Activated naive CD4-positive, alpha-beta T cell treated with anti-CD3 and anti-CD28 coated beads, Interleukin-2, amount 10 ng/mL, durations not matched to agents 7 days and 5 days (primary cell): ENCODE measurements at regions not wholly inside any gene's neighbourhood (a gene's known extent, or its start where the extent isn't known, plus 50 kb on each side); places are given as distances from the start of the nearest gene placed in this dataset.
"Not testable (repeated sequence)": the region's sequence is repeated elsewhere in the genome, so short reads cannot be mapped to it uniquely, and the experiment has no call there.

ENCODE experiments used
- CTCF ChIA-PET: fragments of 350-600 bp; sonication (Branson Sonifier 250); formaldehyde crosslinking; loops from one replicate; lab custom pipeline; 2021; ENCODE audit warnings: antibody characterized with exemption; lab: Charles Lee
- DNase-seq: peaks from one replicate; pipeline ENCODE4 v3.0.0-alpha.2; 2020
- H3K27ac Mint-ChIP-seq: one replicate; pipeline ENCODE4 v1.8.0; 2021; ENCODE audit warnings: mild to moderate bottlenecking, moderate library complexity, mixed read lengths
- H3K27me3 Mint-ChIP-seq: one replicate; pipeline ENCODE4 v1.8.0; 2021; ENCODE audit warnings: mild to moderate bottlenecking, mixed read lengths
- H3K36me3 Mint-ChIP-seq: one replicate; pipeline ENCODE4 v1.8.0; 2021; ENCODE audit warnings: mixed read lengths
- H3K4me1 Mint-ChIP-seq: one replicate; pipeline ENCODE4 v1.8.0; 2021; ENCODE audit warnings: mixed read lengths
- H3K4me3 Mint-ChIP-seq: one replicate; pipeline ENCODE4 v1.8.0; 2021; ENCODE audit warnings: mild to moderate bottlenecking, moderate library complexity, mixed read lengths
- H3K9me3 Mint-ChIP-seq: one replicate; pipeline ENCODE4 v1.8.0; 2021; ENCODE audit warnings: mixed read lengths

DNA sequence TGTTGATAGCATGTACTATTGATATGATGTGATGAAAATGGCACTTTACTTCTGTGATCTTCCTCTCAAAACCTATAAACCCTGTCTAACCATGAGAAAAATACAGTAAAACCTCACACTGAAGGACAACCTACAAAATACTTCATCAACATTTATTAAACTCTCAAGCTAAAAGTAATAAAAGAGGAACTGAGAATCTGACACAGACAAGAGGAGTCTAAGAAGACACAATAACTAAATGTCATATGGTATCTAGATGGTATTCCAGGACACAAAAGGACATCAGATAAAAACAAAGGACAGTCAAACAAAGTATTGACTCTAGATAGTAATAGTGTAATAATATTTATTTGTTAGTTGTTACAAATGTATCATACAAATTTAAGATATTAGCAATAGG, 655.3 kb downstream of the SH3BGRL start:
- CTCF ChIA-PET, result no interaction called here
- no peak overlapping the region for H3K27ac Mint-ChIP-seq
- H3K9me3 Mint-ChIP-seq, result peaks cover 2% of the 10 kb centered on the region
- DNase-seq, result no peak
- no peaks in the 10 kb centered on the region for H3K4me1 Mint-ChIP-seq
- no peaks in the 10 kb centered on the region for H3K36me3 Mint-ChIP-seq
- H3K27me3 Mint-ChIP-seq, result no peaks in the 10 kb centered on the region
- H3K4me3 Mint-ChIP-seq, result no peak overlapping the region

DNA sequence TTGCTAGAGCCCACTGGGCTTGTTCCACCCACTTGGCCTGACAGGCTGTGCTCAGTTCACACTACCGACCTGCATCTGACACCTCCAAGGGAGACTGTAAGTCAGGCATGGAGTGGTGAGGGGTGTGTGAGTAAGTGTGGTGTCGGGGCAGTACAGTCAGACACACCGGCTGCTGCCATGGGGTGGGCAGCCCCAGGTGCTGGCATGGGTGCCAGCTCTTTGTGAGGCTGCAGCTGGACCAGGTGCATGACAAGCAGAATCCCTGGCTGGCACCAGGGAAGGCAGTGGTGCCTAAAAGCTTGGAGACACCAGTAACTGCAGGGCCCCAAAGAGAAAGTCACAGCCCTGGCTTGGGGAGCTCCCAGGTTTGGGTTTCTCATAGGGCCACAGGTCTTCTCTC, 665.0 kb downstream of the SH3BGRL start:
- CTCF ChIA-PET, result no interaction called here
- Mint-ChIP-seq H3K36me3 (no peaks in the 10 kb centered on the region), H3K27me3 (no peaks in the 10 kb centered on the region), H3K27ac (no peak overlapping the region), H3K4me3 (no peak overlapping the region), H3K9me3 (peaks cover 6% of the 10 kb centered on the region), H3K4me1 (no peaks in the 10 kb centered on the region)
- no peak for DNase-seq

DNA sequence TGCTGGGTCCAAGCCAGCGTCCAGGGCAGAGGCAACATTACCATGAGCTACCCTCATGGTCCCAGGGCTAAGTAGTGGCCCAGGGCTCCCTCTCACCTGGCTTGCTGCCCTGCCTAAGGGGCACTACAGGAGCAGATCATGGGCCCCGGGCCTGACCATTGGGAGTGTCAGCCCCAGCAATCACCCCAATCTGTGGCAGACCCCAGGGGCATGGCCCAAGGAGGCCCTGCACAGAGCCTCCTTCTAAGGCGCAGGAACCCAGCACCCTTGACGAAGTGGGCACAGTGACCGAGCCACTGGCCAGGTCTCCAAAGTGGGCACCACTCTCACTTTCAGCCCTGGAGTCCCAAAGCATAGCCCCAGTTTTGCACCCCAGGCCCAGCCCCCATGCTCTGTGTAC, 667.1 kb downstream of the SH3BGRL start:
- CTCF ChIA-PET, result no interaction called here
- Mint-ChIP-seq H3K27ac (no peak overlapping the region), H3K9me3 (peaks cover 9% of the 10 kb centered on the region), H3K4me1 (no peaks in the 10 kb centered on the region), H3K4me3 (no peak overlapping the region), H3K27me3 (no peaks in the 10 kb centered on the region), H3K36me3 (no peaks in the 10 kb centered on the region)
- DNase-seq, result no peak

DNA sequence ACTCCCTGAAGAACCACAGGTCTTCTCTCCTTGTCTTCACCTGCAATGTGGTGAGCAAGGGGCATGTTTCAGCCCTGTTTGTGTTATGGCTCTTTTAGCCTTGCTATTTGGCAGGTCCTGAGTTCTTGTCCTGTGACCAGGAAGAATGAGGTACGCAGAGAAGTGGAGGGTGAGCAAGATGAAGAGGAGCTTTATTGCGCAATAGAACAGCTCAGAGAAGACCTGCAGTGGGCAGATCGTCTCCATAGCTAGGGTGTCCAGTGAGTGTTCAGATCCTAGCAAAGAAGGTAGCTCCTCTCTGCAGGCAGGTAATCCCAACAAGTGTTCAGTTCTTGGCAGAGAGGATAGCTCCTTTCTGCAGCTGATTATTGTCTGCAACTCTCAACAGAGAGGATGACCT, 672.9 kb downstream of the SH3BGRL start:
- Mint-ChIP-seq H3K27me3 (no peaks in the 10 kb centered on the region), H3K36me3 (no peaks in the 10 kb centered on the region), H3K27ac (no peak overlapping the region), H3K4me3 (no peak overlapping the region), H3K9me3 (peaks cover 5% of the 10 kb centered on the region), H3K4me1 (no peaks in the 10 kb centered on the region)
- DNase-seq, result no peak
- CTCF ChIA-PET, result no interaction called here

DNA sequence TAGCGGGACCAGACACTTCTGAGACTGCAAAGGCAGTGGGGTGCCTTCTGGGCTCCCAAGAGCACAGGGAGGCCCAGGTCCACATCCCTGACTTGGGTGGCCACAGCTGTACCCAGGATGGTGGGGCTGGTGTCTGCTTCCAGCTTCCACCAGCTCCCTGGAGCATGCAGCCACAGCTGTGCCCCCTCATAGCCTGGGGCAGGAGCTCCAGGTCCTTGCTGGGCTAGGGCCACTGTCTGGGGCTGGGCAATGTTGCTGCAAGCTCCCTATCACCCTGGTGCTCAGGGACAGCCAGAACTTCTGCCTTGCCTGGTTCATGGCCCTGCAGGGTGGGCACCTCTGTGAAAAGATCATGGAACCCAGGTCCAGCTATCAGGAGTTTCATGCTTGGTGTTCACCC, 673.9 kb downstream of the SH3BGRL start:
- Mint-ChIP-seq H3K4me3 (no peak overlapping the region), H3K4me1 (no peaks in the 10 kb centered on the region), H3K9me3 (peaks cover 2% of the 10 kb centered on the region), H3K27me3 (no peaks in the 10 kb centered on the region), H3K36me3 (no peaks in the 10 kb centered on the region), H3K27ac (no peak overlapping the region)
- DNase-seq, result no peak
- CTCF ChIA-PET, result no interaction called here

DNA sequence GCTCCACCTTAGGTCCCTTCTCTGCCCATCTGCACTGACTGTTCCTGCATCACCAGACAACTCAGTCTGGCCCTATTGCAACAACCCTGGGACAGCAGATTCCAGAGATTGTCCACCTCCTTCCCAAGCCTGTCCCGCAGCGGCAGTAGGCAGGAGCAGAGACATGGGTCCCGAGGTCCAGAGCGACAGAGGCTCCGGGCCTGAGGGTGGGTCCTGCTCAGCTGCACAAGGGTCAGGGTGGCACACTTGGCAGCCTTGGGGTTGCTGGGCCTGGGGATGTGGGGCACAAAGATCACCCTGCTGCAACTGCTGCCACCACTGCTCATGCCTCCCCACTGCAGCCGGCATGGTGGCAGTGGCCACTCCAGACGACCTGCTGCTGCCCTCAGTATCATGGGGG, 674.5 kb downstream of the SH3BGRL start:
- CTCF ChIA-PET, result no interaction called here
- DNase-seq, result no peak
- no peaks in the 10 kb centered on the region for H3K27me3 Mint-ChIP-seq
- no peak overlapping the region for H3K27ac Mint-ChIP-seq
- no peaks in the 10 kb centered on the region for H3K36me3 Mint-ChIP-seq
- H3K4me1 Mint-ChIP-seq, result no peaks in the 10 kb centered on the region
- peaks cover 2% of the 10 kb centered on the region for H3K9me3 Mint-ChIP-seq
- H3K4me3 Mint-ChIP-seq, result no peak overlapping the region

DNA sequence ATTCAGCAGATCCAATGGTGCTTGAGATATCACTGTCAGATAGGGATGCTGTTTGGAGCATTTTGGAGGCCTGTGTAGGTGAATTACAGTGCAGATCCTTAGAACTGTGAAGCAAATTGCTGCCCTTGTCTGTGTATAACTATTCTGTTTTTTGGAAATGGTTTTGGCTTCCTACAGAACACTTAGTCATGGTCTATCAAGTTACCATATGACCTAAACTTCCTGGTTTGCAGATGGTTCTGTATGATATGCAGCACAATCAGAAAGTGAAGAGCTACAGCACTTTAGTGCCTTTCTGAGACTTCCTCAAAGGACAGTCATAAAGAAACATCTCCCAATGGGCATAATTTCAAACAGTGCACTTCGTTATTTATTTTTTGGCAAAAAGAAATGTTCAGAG, 688.6 kb downstream of the SH3BGRL start:
- no peaks in the 10 kb centered on the region for H3K27me3 Mint-ChIP-seq
- H3K9me3 Mint-ChIP-seq, result no peaks in the 10 kb centered on the region
- no peak for DNase-seq
- no peak overlapping the region for H3K27ac Mint-ChIP-seq
- CTCF ChIA-PET, result no interaction called here
- H3K36me3 Mint-ChIP-seq, result no peaks in the 10 kb centered on the region
- H3K4me1 Mint-ChIP-seq, result no peaks in the 10 kb centered on the region
- no peak overlapping the region for H3K4me3 Mint-ChIP-seq

DNA sequence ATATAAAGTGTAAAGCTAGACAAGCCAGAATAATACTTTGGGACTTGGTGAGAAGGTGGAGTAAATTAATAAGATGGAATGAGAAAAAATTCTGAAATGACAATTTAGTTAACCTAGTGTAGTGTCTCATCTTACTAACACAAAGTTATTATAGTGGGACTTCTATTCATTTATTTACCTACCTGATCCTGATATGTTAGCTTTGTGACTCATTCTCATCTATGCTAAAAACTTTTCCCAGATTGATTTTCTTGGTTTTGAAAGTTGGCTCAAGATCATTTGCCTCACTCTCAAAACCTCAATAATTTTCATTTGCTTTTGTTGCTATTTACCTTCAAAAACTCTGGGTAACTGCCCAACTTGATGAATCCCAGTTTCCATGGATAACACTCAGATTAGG, 698.6 kb downstream of the SH3BGRL start:
- H3K9me3 Mint-ChIP-seq, result no peaks in the 10 kb centered on the region
- CTCF ChIA-PET, result no interaction called here
- no peaks in the 10 kb centered on the region for H3K4me1 Mint-ChIP-seq
- H3K4me3 Mint-ChIP-seq, result no peak overlapping the region
- H3K27me3 Mint-ChIP-seq, result no peaks in the 10 kb centered on the region
- H3K27ac Mint-ChIP-seq, result no peak overlapping the region
- DNase-seq, result no peak
- no peaks in the 10 kb centered on the region for H3K36me3 Mint-ChIP-seq

DNA sequence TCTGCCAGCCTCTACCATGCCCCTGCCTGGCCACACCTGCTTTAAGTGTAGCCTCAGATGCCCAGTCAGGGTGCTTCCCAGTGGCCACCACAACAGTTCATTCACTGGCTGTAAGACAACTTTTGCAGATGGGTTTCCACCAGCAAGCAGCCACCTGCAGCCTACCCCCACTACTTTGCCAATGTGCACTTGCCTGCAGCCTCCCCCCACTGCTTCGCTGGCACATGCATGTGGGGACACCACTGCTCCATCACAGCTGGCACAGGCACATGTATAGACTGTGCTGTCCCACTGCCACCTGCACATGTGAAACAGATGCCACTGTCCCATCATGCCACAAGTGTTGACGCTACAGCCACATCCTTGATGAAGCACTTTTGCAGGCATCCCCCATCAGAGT, 723.9 kb downstream of the SH3BGRL start:
- Mint-ChIP-seq H3K27me3 (no peaks in the 10 kb centered on the region), H3K4me3 (no peak overlapping the region)
- CTCF ChIA-PET, result interaction anchor here (1.0 kb wide), 1 partner anchor 31 kb away, joined by 3 read pairs; no protein-coding TSS in a partner anchor

DNA sequence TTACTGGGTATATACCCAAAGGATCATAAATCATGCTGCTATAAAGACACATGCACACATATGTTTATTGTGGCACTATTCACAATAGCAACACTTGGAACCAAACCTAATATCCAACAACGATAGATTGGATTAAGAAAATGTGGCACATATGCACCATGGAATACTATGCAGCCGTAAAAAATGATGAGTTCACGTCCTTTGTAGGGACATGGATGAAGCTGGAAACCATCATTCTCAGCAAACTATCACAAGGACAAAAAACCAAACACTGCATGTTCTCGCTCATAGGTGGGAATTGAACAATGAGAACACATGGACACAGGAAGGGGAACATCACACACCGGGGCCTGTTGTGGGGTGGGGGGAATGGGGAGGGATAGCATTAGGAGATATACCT, 744.0 kb downstream of the SH3BGRL start:
- CTCF ChIA-PET, H3K9me3 Mint-ChIP-seq, H3K36me3 Mint-ChIP-seq, H3K27ac Mint-ChIP-seq, H3K27me3 Mint-ChIP-seq, H3K4me1 Mint-ChIP-seq, H3K4me3 Mint-ChIP-seq, DNase-seq: not testable (repeated sequence)

More for the DNA sequence above, 723.9 kb downstream of the SH3BGRL start:
- Mint-ChIP-seq H3K36me3 (no peaks in the 10 kb centered on the region), H3K27ac (no peak overlapping the region), H3K9me3 (peaks cover 1% of the 10 kb centered on the region), H3K4me1 (no peaks in the 10 kb centered on the region)
- DNase-seq, result no peak

DNA sequence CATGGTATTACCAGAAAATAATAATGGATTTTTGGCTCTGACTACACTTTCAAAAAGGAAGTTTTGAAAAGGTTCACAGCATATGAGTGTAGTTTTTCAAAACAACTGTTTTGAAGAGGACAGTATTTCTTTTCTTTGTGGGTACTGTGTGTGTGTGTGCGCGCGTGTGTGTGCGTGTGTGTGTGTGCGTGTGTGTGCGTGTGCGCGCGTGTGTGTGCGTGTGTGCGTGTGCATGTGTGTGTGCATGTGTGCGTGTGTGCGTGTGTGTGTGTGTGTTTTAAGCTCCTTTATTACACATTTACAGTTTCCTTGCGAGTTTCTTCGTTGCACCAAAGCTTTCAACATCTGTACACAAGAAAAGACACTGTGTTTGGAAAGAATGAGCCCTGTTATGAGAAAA, 755.4 kb downstream of the SH3BGRL start:
- no peaks in the 10 kb centered on the region for H3K36me3 Mint-ChIP-seq
- no peaks in the 10 kb centered on the region for H3K27me3 Mint-ChIP-seq
- DNase-seq, result no peak
- H3K9me3 Mint-ChIP-seq, result no peaks in the 10 kb centered on the region
- no peak overlapping the region for H3K27ac Mint-ChIP-seq
- CTCF ChIA-PET, result interaction anchor here (1.0 kb wide), 1 partner anchor 31 kb away, joined by 3 read pairs; no protein-coding TSS in a partner anchor
- no peak overlapping the region for H3K4me3 Mint-ChIP-seq
- H3K4me1 Mint-ChIP-seq, result no peaks in the 10 kb centered on the region

DNA sequence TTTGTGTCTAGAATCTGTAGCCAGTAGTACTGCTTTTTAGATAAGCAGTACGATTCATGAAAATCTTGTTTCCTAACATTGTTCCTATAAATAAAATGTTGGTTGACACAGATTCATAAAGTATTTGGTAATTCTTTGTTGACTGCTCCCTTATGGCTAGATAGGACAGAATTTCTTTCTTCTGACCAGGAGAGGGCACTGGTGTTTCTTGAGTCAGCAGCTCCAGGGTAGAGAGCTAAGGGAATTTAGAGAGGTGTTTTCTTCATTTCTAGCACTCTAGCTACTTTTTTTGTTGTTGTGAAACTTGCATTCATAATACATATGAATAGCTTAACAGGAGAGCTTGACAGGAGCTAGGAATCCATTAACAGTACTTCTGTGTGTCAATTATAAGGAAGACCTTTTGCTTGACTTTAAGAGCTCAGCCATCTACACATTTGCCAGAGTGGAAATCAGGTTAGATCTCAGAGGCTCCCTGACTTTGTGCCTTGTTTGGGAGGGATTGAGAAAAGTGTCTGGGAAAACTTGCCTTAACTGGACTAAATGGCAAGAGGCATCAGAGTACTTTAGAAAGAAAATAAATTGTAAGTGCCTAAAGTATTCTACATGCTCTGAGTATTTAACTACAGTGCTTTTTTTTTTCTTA, 756.1 kb downstream of the SH3BGRL start:
- DNase-seq, result no peak
- H3K27me3 Mint-ChIP-seq, result no peaks in the 10 kb centered on the region
- H3K9me3 Mint-ChIP-seq, result no peaks in the 10 kb centered on the region
- H3K4me3 Mint-ChIP-seq, result no peak overlapping the region
- no peaks in the 10 kb centered on the region for H3K4me1 Mint-ChIP-seq
- H3K36me3 Mint-ChIP-seq, result no peaks in the 10 kb centered on the region
- no peak overlapping the region for H3K27ac Mint-ChIP-seq
- CTCF ChIA-PET, result interaction anchor here (0.6 kb wide), 1 partner anchor 786 kb away, joined by 4 read pairs; no protein-coding TSS in a partner anchor

DNA sequence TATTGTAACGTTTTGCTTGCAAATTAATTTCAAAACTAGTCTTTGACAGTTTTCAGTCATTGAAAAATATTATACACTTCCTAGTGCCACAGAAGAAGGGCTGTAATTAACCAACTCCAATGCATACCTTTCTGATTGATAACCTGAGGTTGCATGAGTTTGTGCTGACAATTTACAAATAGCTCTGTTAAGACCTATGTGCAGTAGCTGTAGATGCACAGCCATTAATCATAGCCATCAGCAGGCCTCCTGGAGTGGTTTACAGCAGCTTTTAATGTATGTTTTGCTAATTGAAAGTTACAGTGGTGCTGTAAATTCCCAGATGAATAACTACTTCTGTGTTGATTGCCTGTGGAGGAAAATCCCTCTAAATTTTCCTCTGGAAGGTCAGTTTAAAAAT, 758.1 kb downstream of the SH3BGRL start:
- no peak overlapping the region for H3K27ac Mint-ChIP-seq
- no peak overlapping the region for H3K4me3 Mint-ChIP-seq
- CTCF ChIA-PET, result no interaction called here
- no peaks in the 10 kb centered on the region for H3K27me3 Mint-ChIP-seq
- H3K4me1 Mint-ChIP-seq, result no peaks in the 10 kb centered on the region
- H3K36me3 Mint-ChIP-seq, result no peaks in the 10 kb centered on the region
- no peak for DNase-seq
- H3K9me3 Mint-ChIP-seq, result no peaks in the 10 kb centered on the region

DNA sequence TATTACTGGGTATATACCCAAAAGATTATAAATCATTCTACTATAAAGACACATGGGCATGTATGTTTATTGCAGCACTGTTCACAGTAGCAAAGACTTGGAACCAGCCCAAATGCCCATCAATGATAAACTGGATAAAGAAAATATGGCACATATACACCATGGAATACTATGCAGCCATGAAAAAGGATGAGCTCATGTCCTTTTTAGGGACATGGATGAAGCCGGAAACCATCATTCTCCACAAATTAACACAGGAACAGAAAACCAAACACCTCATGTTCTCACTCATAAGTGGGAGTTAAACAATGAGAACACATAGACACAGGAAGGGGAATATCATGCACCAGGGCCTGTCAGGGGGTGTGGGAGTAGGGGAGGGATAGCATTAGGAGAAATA, 772.5 kb downstream of the SH3BGRL start:
- H3K36me3 Mint-ChIP-seq, H3K27me3 Mint-ChIP-seq, DNase-seq, H3K4me1 Mint-ChIP-seq, H3K27ac Mint-ChIP-seq, H3K4me3 Mint-ChIP-seq, H3K9me3 Mint-ChIP-seq, CTCF ChIA-PET: not testable (repeated sequence)

DNA sequence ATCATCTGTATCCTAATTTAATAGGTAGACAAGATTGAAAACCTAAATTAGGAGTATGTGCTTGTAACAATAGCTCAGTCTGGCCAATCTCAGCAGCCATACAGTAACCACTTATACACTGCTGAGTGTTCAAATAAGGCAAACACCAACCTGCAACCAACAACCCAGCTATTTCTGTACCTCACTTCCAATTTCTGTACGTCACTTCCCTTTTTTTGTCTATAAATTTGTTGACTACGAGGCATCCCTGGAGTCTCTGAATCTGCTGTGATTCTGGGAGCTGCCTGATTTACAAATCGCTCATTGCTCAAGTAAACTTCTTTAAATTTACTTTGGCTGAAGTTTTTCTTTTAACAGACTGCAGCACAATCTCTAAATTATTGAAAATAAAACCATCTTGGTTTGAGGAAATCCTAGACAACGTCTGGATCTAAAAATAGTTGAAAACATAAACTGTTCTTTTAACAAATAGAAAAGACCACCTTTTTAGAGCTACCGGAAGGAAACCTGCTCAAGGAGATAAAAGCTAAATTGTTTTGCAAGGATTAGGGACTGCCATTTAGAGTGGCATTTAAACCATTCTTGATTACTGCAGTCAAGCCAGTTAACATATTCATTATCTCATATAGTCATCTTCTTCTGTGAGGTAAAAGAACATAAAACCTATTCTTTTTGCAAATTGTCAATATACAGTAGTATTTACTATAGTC, 778.1 kb downstream of the SH3BGRL start:
- CTCF ChIA-PET, result no interaction called here
- Mint-ChIP-seq H3K9me3 (no peaks in the 10 kb centered on the region), H3K4me1 (no peaks in the 10 kb centered on the region), H3K27me3 (no peaks in the 10 kb centered on the region), H3K4me3 (no peak overlapping the region), H3K27ac (no peak overlapping the region), H3K36me3 (no peaks in the 10 kb centered on the region)
- no peak for DNase-seq
